ENCODE measurements at regions not wholly inside any gene's neighbourhood (a gene's known extent, or its start where the extent isn't known, plus 50 kb on each side); places are given as distances from the start of the nearest gene placed in this dataset.
"Not testable (repeated sequence)": the region's sequence is repeated elsewhere in the genome, so short reads cannot be mapped to it uniquely, and the experiment has no call there.

DNA sequence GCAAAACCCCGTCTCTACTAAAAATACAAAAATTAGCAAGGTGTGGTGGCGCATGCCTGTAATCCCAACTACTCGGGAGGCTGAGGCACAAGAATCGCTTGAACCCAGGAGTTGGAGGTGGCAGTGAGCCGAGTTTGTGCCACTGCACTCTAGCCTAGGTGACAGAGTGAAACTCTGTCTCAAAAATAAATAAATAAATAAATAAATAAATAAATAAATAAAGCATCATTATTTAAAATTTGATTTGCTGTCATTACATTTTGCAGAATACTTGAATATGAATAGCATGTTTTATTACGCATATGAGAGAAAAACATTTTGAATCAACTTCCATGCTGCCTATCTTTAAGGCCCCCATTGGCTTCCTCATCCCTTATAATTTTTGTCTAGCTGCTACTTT, 53.4 kb upstream of the MED14 start:
- DNase-seq = not testable (repeated sequence)

- DNase-seq = no peak
Observed at GRCh38 chrX:40792433-40792832, 57.1 kb upstream of the MED14 start.

DNA sequence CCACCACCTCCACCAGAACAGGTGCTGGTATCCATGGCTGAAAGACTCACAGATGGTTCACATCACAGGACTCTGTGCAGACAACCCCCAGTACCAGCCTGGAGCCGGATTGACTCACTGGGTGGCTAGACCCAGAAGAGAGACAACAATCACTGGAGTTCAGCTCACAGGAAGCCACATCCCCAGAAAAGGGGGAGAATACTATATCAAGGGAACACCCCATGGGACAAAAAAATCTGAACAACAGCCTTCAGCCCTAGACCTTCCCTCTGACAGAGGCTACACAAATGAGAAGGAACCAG, 59.4 kb upstream of the MED14 start:
- not testable (repeated sequence) for DNase-seq

GRCh38 chrX:40799745-40800144, 64.4 kb upstream of the MED14 start:
- DNase-seq = not testable (repeated sequence)

- no peak for DNase-seq
Observed at GRCh38 chrX:40805404-40805803, 70.1 kb upstream of the MED14 start.

- no peak for DNase-seq
Observed at GRCh38 chrX:40806513-40807220, 71.3 kb upstream of the MED14 start.

DNA sequence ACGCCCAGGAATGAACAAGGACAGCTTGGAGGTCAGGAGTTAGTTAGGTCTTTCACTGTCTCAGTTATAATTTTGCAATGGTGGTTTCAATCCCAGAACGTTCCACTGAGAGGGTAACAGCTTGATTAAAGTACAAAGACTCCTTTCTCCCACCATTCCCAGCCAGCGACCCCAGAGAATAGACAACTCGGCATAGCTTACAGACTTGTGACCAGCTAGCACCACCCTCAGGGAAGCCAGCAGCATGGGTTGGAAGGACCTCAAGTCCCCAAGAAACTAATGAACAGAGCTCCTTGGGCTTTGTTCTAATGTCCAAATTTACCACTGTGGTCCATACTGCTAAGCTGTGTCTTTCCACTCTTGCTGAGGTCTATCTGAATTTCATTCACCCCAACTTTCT, 72.0 kb upstream of the MED14 start:
- no peak for DNase-seq

- no peak for DNase-seq
Observed at GRCh38 chrX:40808203-40808602, 72.9 kb upstream of the MED14 start.

- no peak for DNase-seq
Observed at GRCh38 chrX:40809210-40809609, 73.9 kb upstream of the MED14 start.

DNA sequence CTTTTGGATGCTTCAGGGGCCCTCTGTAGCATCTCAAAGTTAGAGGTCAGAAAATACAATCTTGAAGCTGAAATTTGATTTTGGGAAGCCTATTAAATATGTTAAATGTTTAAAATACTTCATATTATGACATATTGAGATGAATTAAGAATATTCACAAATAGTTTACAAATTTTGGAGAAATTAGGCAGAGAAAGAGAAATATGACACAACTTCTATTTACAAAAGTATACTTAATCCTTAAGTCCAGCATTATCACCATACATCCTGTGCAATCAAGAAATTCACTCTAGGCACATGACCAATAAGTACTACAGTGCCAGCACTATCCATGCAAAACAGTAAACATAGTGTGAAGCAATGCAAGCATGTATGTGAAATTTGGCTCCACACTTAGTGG, 79.7 kb upstream of the MED14 start:
- DNase-seq = not testable (repeated sequence)

- no peak for DNase-seq
Observed at GRCh38 chrX:40816906-40817305, 81.6 kb upstream of the MED14 start.

DNA sequence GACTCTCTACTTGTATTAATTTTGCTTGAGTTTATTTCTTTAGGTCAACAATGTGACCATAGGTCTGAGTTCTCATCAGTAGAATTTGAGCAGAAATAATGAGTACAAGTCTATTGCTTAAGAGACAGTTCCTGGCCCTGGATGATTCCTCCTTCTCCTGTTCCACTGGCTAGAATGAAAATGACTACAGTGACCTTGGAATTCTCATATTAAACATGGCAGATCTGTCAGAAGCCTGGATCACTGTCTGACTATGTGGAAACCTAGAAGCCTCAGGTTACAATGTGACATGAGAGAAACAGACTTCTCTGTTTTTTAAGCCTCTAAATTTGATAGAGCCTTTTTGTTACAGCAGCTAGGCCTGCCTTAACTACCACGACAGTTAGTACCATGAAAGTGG, 82.9 kb upstream of the MED14 start:
- no peak for DNase-seq

GRCh38 chrX:40821780-40822179, 86.4 kb upstream of the MED14 start:
- no peak for DNase-seq

- no peak for DNase-seq
Observed at GRCh38 chrX:40827331-40827730, 92.0 kb upstream of the MED14 start.

- no peak for DNase-seq
Observed at GRCh38 chrX:40831750-40832149, 96.4 kb upstream of the MED14 start.

- no peak for DNase-seq
Observed at GRCh38 chrX:40832723-40833122, 97.4 kb upstream of the MED14 start.

DNA sequence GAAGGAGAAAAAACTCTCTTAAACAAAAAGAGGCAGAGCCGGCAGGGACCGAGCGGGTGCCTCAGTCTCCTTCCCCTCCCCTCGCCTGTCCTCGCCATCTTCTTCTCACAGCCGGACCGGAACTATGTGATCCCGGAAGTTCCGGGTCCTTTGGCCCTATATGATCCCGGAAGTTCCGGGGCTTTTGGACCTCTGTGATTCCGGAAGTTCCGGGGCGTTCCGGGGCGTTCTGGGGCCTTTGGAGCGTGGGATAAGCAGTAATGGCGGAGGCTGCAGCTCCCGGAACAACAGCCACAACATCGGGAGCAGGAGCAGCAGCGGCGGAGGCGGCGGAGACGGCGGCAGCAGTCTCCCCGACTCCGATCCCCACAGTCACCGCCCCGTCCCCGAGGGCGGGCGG, 98.9 kb upstream of the MED14 start:
- DNase-seq = no peak

- no peak for DNase-seq
Observed at GRCh38 chrX:40835526-40835925, 100.2 kb upstream of the MED14 start.

DNA sequence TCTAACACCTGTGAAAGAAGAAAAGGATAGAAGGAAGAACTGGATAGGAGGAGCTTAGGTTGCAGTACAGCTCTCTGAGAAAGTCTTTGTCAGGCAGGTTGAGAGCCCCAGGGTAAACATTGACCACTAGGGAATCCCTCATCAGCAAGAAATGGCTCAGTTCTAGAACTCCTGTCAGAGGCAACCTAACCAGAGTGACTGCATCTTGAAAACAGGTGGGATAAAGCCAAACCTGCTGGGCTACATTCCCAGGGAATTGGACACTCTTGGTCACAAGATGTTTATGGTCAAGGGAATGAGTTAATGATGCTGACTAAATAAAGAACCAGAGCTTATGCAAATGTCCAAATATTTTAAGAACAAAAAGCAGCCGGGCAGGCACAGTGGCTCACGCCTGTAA, 108.3 kb upstream of the MED14 start:
- DNase-seq = no peak

- DNase-seq = no peak
Observed at GRCh38 chrX:40844471-40844870, 109.1 kb upstream of the MED14 start.

- DNase-seq = no peak
Observed at GRCh38 chrX:40845331-40845911, 110.1 kb upstream of the MED14 start.

DNA sequence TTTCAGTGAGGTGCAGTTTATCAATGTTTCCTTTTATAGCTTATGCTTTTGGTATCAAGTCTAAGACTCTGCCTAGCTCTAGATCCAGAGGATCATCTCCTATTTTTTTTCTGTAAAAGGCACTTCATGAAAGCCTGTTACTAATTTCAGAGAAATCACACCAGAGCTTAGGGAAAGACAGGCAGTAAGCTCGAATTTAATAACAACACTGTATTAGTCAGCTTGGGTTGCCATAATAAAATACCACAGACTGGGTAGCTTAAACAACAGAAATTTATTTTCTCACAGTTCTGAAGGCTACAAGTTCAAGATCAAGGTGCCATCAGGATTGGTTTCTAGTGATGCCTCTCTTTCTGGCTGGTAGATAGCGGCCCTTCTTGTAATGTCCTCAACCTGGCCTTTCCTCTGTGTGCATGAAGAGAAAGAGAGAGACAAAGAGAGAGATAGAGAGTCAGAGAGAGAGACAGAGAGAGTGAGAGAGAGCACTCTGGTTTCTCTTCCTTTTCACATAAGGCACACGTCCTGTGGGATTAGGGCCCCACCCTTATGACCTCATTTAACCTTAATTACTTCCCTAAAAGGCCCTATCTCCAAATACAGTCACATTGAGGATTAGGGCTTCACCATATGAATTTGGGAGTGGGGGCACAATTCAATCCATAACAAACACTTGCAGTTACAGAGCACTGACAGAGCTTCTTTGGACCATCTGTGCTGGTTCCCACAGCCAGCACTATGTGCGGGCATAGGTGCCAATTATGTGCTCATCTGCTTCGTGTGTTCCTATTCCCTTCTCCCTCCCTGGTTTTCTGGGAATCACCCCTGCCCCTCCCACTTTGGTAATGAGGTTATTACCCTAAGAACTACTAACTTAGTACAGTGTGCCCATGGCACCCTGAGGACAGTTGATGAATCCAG, 114.8 kb upstream of the MED14 start:
- DNase-seq = no peak

DNA sequence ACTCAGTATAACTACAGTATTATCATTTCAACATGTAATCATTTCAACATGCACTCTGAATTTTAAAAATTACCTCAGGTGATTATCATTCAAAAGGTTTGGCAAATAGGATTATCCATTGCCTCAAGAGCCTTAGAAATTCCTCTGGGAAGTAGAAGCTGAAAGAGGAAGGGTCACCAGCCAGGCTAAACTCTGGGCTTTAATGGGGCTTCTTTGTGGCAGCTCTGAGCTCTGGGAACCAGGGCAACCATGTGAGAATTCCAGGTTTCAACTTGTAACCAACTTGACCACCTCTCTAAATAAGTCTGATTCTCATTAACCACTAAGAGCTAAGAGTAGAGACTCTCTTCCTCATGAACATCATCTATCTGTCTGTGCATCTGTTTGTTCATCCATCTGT, 117.2 kb upstream of the MED14 start:
- DNase-seq = no peak
